EL (cell line): ENCODE measurements at regions not wholly inside any gene's neighbourhood (a gene's known extent, or its start where the extent isn't known, plus 50 kb on each side); places are given as distances from the start of the nearest gene placed in this dataset.

Experiments
- DNase-seq: peaks from one replicate; pipeline ENCODE4 v3.0.0-alpha.2; 2016

- DNase-seq: no peak
Measured at GRCh38 chr2:107323946-107324565, 438.1 kb upstream of the ST6GAL2 start.

DNA sequence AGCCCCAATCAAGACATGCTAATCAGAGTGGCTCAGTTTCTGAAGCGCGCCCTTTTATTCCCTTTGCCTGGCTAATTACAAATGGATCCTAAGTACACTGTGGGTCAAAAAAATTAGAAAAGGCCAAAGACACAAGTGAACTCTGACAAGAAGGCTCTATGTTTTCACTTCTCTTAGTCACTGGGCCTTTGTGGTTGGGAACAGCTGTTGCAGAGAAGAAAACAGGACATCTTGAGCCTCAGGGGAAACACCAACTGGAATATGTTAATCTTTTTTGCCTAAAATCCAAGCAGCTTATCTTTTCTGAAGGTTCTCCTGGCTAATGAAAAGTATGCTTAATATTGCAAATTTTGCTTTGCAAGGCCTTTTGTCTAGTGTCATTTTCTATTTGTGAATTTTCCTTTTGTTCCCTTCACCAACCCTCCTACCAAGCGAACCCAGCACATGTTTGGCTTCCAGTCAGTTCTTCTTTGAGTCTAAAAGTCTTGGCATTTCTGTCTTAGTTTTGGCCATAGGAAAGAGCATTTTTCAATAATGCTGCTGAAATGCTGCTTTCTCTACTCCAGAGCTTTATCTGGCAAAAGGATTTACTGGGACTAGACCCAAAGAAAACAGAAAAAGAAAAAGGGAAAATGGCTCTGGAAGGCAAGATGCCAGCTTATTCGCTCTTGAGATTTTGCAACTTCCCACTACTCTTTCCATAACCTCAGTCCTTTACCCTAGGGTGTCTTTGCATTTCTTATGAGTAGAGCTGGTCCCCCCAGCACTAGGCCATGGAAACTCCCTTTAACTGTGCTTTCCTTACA, 440.2 kb upstream of the ST6GAL2 start:
- DNase-seq: no peak

- DNase-seq: no peak
Measured at GRCh38 chr2:107334306-107334705, 448.3 kb upstream of the ST6GAL2 start.

GRCh38 chr2:107336526-107336925, 450.6 kb upstream of the ST6GAL2 start:
- no peak for DNase-seq

DNA sequence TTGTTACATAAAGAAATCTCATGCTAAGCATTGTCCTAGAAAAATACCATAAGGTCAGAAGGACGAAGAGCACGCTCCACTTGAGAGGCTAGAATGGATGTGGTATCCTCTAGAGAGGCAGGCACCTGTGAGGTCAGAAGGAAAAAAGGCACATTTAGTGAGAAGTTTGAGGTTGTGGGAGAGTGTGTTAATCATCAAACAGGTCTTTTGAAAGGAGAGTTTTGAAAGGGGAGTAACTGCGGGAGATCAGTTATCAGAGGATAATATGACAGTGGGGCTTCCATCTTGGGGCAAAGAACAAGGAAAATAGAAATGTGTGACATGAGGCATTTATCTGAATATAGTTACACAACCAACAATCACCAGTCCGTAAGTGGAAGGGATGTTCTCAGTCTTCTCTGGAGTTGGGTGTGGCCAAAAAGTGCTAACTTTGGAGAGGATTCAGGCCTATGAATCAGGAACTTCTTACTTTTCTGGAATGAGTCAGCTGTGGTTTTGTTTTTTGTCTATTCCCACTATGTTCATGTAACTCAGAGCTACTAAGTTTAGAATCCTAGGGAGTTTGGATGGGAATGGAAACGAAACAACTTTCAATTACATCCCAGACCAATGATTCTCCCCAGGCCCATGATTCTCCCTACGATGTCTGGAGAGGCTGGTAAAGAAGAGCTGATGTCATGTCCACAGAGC, 451.4 kb upstream of the ST6GAL2 start:
- peak; percentile 23 for DNase-seq

DNA sequence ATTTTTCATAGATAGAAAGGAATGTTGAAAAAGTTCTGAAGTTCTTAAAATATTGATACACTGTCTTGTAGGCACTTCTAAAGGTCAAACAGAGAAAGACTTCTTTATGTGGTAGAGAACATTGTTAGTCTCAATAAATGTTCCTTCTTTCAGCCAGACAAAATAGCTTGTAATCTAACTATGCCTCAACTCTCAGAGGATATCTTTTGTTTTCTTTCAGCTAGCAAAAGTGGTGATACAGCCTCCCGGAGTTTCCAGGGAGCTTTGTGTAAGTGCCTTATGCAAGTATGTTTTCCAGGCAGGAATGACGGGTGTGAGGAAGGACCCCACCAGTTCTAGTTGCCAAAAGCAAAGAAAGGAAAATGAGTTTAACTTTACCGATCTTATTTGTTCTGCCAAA, 452.1 kb upstream of the ST6GAL2 start:
- DNase-seq: no peak

DNA sequence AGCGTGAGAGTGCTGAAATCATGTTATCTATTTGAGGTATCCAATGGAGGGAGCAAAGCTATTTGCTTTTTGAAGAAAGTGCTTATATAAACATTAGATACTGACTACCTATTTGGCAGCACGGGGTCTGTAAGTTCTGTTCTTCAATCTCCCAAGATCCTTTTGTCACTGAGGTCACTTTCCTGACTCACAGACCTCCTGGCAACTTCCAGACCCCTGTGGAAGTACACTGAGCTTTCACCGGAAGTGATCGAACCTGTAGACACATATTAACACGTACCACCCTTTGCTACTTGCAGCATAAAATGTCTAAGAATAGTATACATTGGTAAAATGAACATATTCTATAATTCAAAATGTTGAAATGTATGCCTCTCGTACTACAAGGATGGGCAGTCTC, 452.6 kb upstream of the ST6GAL2 start:
- no peak for DNase-seq

GRCh38 chr2:107340955-107341354, 455.0 kb upstream of the ST6GAL2 start:
- DNase-seq: no peak

DNA sequence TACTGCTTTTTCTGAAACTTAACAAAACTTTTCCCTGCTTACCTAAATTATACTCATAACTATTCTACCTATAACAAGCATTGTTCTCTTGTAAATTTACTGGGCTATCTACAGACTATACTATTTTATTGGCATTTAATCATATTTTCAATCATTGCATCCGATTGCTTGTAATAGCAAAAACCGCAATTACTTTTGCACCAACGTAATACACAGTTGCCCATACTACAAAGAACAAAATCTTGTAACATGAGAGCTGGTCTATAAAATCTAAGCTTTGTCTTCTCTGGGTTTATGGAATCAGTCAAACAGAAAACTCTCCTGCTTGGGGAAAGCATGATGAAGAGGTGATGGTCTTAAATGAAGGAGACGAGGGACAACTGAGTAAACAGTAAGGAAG, 463.4 kb upstream of the ST6GAL2 start:
- DNase-seq: no peak

- no peak for DNase-seq
Measured at GRCh38 chr2:107354175-107354574, 468.2 kb upstream of the ST6GAL2 start.

GRCh38 chr2:107358362-107358761, 468.3 kb upstream of the RGPD4 start:
- no peak for DNase-seq

GRCh38 chr2:107359021-107359420, 467.7 kb upstream of the RGPD4 start:
- DNase-seq: no peak

DNA sequence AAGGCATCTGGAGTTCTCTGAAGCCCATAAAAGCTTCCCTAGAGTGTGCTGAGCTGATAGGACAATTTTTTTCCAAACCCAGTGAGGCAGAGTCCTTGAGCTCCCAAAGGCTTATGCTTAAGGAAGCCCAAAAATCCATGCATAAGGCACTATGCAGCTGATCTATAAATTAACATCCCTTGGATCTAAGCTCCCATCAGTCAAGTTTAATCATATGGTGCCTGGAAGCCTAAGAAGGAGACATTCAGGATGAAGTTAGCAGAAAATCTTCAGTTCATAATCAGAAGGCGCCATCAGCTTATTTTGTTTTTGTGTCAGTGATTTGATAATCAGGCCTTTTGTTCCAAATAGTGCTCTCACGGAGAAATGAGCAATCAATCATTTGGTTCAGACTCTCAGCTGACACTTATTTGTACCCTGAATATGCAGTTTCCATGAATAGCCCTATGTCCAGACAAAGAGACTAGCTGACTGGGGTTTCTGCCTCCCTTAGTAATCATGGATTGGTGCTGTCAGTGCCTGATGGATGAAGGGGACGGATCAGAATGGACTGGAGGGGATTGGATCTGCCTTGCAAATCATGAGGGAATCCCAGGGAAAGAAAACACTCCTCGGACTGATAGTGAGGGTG, 464.8 kb upstream of the RGPD4 start:
- DNase-seq: no peak

- DNase-seq: peak; percentile 2
Measured at GRCh38 chr2:107362993-107363392, 463.7 kb upstream of the RGPD4 start.

DNA sequence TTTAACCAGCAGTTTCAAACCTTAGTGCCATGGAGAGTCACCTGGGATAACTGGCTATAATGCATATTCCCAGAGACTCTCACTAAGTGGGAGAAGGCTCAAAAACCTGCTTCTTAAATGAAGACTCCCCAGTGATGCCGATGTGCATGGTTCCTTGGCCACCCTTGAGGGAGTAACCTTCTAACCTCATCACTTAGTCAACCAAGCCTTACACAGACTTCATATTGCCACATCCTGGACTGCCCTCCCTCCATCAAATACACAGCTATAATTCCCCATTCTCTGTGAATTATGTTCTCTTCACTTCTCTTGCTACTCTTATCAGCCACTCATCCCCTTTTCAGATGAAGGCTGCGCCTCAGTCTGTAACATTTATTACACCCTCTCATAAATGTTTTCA, 462.9 kb upstream of the RGPD4 start:
- no peak for DNase-seq

DNA sequence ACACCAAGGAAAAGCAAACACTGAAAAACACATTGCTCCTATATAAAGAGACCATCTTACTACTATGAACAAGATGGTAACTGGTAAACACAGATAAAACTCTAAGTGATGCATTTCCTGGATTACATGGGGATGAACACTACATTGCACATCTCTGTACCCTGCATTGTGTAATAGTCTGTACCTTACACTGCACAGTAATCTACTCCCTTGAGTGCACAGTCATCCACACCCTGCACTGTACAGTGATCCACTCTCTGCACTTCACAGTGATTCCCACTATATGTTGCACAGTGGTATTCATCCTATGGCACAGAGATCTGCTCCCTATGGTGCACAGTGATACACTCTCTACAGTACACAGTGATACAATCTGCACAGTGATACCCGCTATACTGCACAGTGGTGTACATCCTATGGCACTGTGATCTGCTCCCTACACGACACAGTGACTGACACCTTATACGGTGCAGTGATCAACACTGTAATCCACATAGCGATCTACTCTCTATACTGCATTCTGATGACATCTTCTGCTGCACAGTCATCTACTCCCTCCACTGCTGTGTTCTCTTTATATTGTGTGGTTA, 462.2 kb upstream of the RGPD4 start:
- DNase-seq: no peak

DNA sequence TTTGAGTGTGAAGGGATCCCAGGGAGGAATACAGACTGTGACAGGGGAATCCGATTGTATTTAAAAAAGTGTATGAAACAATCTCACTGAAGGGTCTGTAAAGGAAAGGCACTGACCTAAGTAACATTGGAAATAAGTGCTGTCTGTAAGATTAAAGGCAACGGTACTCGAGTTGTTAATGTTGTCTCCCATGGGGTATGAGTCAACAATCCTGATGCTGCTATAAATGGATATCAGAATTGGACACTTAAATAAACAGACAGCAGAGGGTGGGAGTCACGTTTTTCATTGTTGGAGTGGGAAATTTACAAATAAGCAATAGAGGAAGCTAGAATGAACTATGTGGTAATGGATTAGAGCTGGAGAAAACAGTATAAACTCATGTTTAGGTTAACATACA, 452.4 kb upstream of the RGPD4 start:
- no peak for DNase-seq

GRCh38 chr2:107376909-107377308, 449.8 kb upstream of the RGPD4 start:
- no peak for DNase-seq

DNA sequence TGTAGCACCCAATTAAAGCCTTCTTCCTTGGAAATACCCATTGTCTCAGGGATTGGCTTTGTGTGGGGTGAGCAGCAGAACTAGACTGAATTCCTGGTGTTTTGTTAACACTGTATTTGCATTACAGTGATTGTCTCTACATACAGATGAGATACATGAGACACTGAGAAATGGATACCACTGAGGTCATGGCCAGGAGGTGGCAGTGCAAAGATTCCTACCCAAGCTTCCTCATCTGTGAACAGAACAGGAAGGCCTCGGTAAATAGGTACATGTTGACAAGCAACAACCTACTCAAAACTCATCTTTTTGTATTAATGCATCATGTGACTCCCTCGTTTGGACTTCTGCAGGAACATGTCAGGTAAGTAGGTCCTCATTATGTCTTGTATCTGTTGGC, 445.8 kb upstream of the RGPD4 start:
- no peak for DNase-seq

DNA sequence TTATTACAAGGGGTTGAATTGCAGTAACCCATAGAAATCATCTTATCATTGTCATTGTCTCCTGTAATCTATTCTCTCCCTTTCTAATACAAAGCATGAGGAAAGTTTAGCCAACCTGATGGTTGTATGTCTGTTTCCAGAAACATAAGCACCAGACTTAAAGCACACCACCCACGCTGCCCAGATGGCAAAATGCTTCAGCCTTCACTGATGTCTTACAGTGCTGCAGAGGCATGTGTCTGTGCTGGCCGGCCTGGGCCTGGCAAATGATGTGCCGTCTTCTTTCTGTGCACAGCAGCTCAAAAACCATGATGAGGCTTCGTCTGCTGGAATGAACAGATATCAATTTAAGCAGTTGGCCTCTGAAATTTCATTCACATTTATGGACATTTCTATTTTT, 443.0 kb upstream of the RGPD4 start:
- DNase-seq: no peak

GRCh38 chr2:107384422-107384821, 442.3 kb upstream of the RGPD4 start:
- no peak for DNase-seq

DNA sequence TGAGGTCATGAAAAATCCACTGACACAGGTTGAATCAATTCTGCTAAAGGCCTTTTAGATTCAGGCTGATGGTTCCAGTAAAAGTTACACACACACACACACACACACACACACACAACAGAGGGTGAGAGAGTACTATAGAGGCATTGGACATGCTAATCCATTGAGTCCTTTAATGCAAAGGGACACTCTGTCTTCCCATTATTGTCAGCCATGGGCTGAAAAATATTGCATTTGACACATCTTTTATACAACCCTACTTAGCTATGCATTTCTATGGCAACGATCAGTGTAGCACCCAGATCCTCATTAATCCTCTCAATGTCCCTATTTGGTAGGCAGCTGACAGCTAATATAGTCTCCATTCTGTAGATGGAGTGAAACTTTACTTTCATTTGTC, 440.8 kb upstream of the RGPD4 start:
- no peak for DNase-seq

- no peak for DNase-seq
Measured at GRCh38 chr2:107392241-107392704, 434.4 kb upstream of the RGPD4 start.
